ENCODE measurements at regions not wholly inside any gene's neighbourhood (a gene's known extent, or its start where the extent isn't known, plus 50 kb on each side); places are given as distances from the start of the nearest gene placed in this dataset.

- Histone ChIP-seq H3K18ac (ENCODE audit: insufficient read length, low read depth, low read length) (no peak overlapping the region), H3K4me2 (ENCODE audit: insufficient read depth, insufficient read length, low read length) (no peak overlapping the region), H2AK5ac (ENCODE audit: insufficient read length, low read length) (no peak overlapping the region), H4K20me1 (ENCODE audit: control insufficient read depth, insufficient read depth, insufficient read length) (no peaks in the 10 kb centered on the region), H2BK20ac (ENCODE audit: low read depth, low read length, poor library complexity, severe bottlenecking) (no peak overlapping the region), H3K27me3 (ENCODE audit: insufficient read depth, low read length) (no peaks in the 10 kb centered on the region), H3K27ac (ENCODE audit: insufficient read length, low read depth, low read length) (no peak overlapping the region), H3K9me3 (ENCODE audit: control insufficient read depth, low read depth, low read length) (no peaks in the 10 kb centered on the region), H3K14ac (ENCODE audit: insufficient read depth, low read length) (no peak overlapping the region), H3K79me1 (ENCODE audit: insufficient read depth, low read depth, low read length, poor library complexity, severe bottlenecking) (no peaks in the 10 kb centered on the region), H3K56ac (ENCODE audit: insufficient read length, low read depth, low read length) (no peak overlapping the region), H4K5ac (ENCODE audit: insufficient read length, low read depth, low read length) (no peak overlapping the region), H3K4ac (ENCODE audit: low read depth, low read length) (no peak overlapping the region), H2AFZ (ENCODE audit: low read length) (no peak overlapping the region), H2BK12ac (ENCODE audit: insufficient read length, low read depth, low read length) (no peak overlapping the region), H3K23me2 (ENCODE audit: insufficient read length, low read depth, low read length, poor library complexity, severe bottlenecking) (no peaks in the 10 kb centered on the region), H3K4me1 (ENCODE audit: insufficient read depth, low read length) (no peaks in the 10 kb centered on the region), H3K23ac (ENCODE audit: insufficient read length, low read depth, low read length) (no peak overlapping the region), H3K79me2 (ENCODE audit: insufficient read depth, low read length) (no peaks in the 10 kb centered on the region), H2BK15ac (ENCODE audit: low read depth, low read length) (no peak overlapping the region), H3K9ac (ENCODE audit: extremely low read depth, insufficient read length, low read length) (no peak overlapping the region), H3T11ph (ENCODE audit: low read length) (no peak overlapping the region), H2BK120ac (ENCODE audit: low read depth, low read length, poor library complexity, severe bottlenecking) (no peak overlapping the region), H4K8ac (replicated peaks; ENCODE audit: insufficient read length, low read depth, low read length) (no peak overlapping the region), H4K91ac (ENCODE audit: insufficient read length, low read depth, low read length) (no peak overlapping the region), H2BK5ac (ENCODE audit: insufficient read length, low read length) (no peak overlapping the region)
- WGBS (ENCODE audit: extremely low coverage, insufficient read length, low lambda C conversion rate), result no CpG with 5 or more reads among the region's 2 CpGs
- Mint-ChIP-seq H3K27me3 (ENCODE audit: low read depth) (peaks cover 2% of the 10 kb centered on the region; the same call in 1 of the 2 replicates), H3K36me3 (ENCODE audit: insufficient read depth in 1 of 3, low read depth in 3 of 3) (no peaks in the 10 kb centered on the region), H3K9me3 (peaks cover 0 to 5% of the 10 kb centered on the region in 2 experiments; a peak in 1 of 5 replicates), H3K27ac (no peak overlapping the region), H3K4me1 (no peaks in the 10 kb centered on the region), H3K4me3 (no peak overlapping the region)
- DNase-seq, result no peak
- no peak for TF ChIP-seq CTCF (conservative IDR thresholded peaks at IDR 0.05)
Observed at GRCh38 chr2:186992597-186992996, 143.6 kb upstream of the ZSWIM2 start.
